ENCODE measurements at regions not wholly inside any gene's neighbourhood (a gene's known extent, or its start where the extent isn't known, plus 50 kb on each side); places are given as distances from the start of the nearest gene placed in this dataset.

DNA sequence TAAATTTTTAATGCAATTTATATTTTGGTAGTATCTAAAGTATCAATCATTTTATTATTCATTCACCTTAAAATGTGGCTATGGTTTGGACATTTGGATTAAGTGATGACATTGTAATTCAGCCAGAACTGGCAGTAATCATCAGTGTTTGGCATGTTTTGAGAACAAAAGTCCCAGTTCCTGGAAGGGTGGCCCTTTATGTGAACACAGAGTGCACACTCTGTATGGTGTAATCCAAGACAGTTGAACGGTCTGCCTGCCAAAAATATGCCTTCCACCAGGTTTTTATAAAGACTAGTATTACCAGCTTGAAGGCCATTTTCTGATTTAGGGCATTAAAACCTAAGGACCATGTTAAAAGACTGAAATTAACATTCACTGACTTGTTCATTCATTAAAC lies 448.7 kb downstream of the LTN1 start:
- no TSS peak for BruUV-seq (replicated peaks)
- CTCF ChIA-PET: no interaction called here
- Histone ChIP-seq H3K4me3 (ENCODE audit: low read depth in 2 of 2, low read length in 2 of 2) (no peak overlapping the region), H3K9me3 (ENCODE audit: control insufficient read depth, insufficient read depth, low read depth, low read length) (no peaks in the 10 kb centered on the region), H3K4me1 (ENCODE audit: control insufficient read depth, insufficient read depth, low read length) (no peaks in the 10 kb centered on the region), H3K27me3 (ENCODE audit: control insufficient read depth, insufficient read depth, low read length) (no peaks in the 10 kb centered on the region), H3K27ac (ENCODE audit: low read length) (no peak overlapping the region), H3K36me3 (ENCODE audit: control insufficient read depth, insufficient read depth, low read length) (no peaks in the 10 kb centered on the region)
- DNase-seq (ENCODE audit: low read depth, low spot score) (no peak), ATAC-seq (no peak)
- TF ChIP-seq POLR2AphosphoS5 (IDR thresholded peaks at IDR 0.05; ENCODE audit: low read depth, low read length) (no peak), TCF7L2 (IDR thresholded peaks at IDR 0.05; ENCODE audit: low read depth, low read length) (no peak)
- TF ChIP-seq, protein P1, sequence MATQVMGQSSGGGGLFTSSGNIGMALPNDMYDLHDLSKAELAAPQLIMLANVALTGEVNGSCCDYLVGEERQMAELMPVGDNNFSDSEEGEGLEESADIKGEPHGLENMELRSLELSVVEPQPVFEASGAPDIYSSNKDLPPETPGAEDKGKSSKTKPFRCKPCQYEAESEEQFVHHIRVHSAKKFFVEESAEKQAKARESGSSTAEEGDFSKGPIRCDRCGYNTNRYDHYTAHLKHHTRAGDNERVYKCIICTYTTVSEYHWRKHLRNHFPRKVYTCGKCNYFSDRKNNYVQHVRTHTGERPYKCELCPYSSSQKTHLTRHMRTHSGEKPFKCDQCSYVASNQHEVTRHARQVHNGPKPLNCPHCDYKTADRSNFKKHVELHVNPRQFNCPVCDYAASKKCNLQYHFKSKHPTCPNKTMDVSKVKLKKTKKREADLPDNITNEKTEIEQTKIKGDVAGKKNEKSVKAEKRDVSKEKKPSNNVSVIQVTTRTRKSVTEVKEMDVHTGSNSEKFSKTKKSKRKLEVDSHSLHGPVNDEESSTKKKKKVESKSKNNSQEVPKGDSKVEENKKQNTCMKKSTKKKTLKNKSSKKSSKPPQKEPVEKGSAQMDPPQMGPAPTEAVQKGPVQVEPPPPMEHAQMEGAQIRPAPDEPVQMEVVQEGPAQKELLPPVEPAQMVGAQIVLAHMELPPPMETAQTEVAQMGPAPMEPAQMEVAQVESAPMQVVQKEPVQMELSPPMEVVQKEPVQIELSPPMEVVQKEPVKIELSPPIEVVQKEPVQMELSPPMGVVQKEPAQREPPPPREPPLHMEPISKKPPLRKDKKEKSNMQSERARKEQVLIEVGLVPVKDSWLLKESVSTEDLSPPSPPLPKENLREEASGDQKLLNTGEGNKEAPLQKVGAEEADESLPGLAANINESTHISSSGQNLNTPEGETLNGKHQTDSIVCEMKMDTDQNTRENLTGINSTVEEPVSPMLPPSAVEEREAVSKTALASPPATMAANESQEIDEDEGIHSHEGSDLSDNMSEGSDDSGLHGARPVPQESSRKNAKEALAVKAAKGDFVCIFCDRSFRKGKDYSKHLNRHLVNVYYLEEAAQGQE (IDR thresholded peaks at IDR 0.05; ENCODE audit: insufficient read depth in 1 of 2, low read depth in 2 of 2, low read length in 1 of 2): no peak
- TF ChIP-seq, protein P2, sequence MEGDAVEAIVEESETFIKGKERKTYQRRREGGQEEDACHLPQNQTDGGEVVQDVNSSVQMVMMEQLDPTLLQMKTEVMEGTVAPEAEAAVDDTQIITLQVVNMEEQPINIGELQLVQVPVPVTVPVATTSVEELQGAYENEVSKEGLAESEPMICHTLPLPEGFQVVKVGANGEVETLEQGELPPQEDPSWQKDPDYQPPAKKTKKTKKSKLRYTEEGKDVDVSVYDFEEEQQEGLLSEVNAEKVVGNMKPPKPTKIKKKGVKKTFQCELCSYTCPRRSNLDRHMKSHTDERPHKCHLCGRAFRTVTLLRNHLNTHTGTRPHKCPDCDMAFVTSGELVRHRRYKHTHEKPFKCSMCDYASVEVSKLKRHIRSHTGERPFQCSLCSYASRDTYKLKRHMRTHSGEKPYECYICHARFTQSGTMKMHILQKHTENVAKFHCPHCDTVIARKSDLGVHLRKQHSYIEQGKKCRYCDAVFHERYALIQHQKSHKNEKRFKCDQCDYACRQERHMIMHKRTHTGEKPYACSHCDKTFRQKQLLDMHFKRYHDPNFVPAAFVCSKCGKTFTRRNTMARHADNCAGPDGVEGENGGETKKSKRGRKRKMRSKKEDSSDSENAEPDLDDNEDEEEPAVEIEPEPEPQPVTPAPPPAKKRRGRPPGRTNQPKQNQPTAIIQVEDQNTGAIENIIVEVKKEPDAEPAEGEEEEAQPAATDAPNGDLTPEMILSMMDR (IDR thresholded peaks at IDR 0.05): no peak
- in situ Hi-C loops (cut with HindIII; ENCODE audit: low pct_unique_long_range_greater_than_20kb, low sequenced_read_pairs) (no loop called here), intact Hi-C loops (cut with micrococcal nuclease; ENCODE audit: unreplicated experiment) (no loop called here)
- POLR2A ChIA-PET: no interaction called here

DNA sequence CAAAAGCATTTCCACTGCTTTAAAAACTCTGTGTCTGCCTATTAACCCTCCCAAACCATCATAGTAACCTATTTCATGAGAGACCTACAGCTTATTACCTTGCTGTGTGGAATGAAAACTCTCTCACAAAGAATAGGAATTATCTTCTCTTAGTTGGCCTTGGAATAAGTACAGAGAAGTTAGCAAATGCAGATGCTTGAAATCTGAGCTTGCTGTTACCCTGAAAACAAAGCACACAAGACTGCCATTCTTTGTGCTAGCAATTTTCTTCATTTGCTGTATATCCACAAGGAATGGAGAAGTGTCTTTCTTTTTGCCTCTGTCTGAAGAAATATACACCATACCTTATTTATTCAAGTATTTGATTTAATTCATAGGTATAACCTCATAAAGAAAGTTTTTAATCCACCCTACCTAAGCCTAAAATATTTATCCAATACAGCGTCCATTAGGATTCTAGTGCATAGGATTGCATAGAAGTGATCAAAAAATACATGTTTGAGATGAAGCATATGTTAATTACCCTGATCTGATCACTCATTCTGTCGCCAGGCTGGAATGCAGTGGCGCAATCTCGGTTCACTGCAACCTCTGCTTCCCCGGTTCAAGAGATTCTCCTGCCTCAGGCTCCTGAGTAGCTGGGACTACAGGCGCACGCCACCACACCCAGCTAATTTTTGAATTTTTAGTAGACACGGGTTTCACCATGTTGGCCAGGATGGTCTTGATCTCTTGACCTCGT lies 451.1 kb downstream of the LTN1 start:
- CTCF ChIA-PET: no interaction called here
- intact Hi-C loops (cut with micrococcal nuclease; ENCODE audit: unreplicated experiment): no loop called here
- TF ChIP-seq SIN3A (IDR thresholded peaks at IDR 0.05; ENCODE audit: borderline replicate concordance, insufficient read depth, low read depth, low read length) (no peak), POLR2AphosphoS5 (IDR thresholded peaks at IDR 0.05; ENCODE audit: low read depth, low read length) (no peak), TCF7L2 (IDR thresholded peaks at IDR 0.05; ENCODE audit: low read depth, low read length) (no peak)
- TF ChIP-seq, protein P2 (IDR thresholded peaks at IDR 0.05): no peak
- TF ChIP-seq, protein P1 (IDR thresholded peaks at IDR 0.05; ENCODE audit: insufficient read depth in 1 of 2, low read depth in 2 of 2, low read length in 1 of 2): no peak
- no peak overlapping the region for H3K27ac ChIP-seq (ENCODE audit: low read length)
- H3K36me3 ChIP-seq (ENCODE audit: control insufficient read depth, insufficient read depth, low read length): no peaks in the 10 kb centered on the region
- H3K27me3 ChIP-seq (ENCODE audit: control insufficient read depth, insufficient read depth, low read length): no peaks in the 10 kb centered on the region
- no peak overlapping the region for H3K4me3 ChIP-seq (ENCODE audit: low read depth in 2 of 2, low read length in 2 of 2)
- POLR2A ChIA-PET: no interaction called here
- DNase-seq (ENCODE audit: low read depth, low spot score) (no peak), ATAC-seq (no peak)
- in situ Hi-C loops (cut with HindIII; ENCODE audit: low pct_unique_long_range_greater_than_20kb, low sequenced_read_pairs): no loop called here
- H3K9me3 ChIP-seq (ENCODE audit: control insufficient read depth, insufficient read depth, low read depth, low read length): no peaks in the 10 kb centered on the region
- no peaks in the 10 kb centered on the region for H3K4me1 ChIP-seq (ENCODE audit: control insufficient read depth, insufficient read depth, low read length)
- BruUV-seq (replicated peaks): no TSS peak
